ENCODE measurements at regions not wholly inside any gene's neighbourhood (a gene's known extent, or its start where the extent isn't known, plus 50 kb on each side); places are given as distances from the start of the nearest gene placed in this dataset.

- Mint-ChIP-seq H3K27me3 (no peaks in the 10 kb centered on the region), H3K9me3 (no peaks in the 10 kb centered on the region), H3K4me1 (ENCODE audit: unreplicated experiment) (no peaks in the 10 kb centered on the region), H3K36me3 (no peaks in the 10 kb centered on the region), H3K4me3 (no peak overlapping the region), H3K27ac (no peak overlapping the region)
- TF ChIP-seq CTCF (conservative IDR thresholded peaks at IDR 0.05), result no peak
- DNase-seq (ENCODE audit: extremely low spot score, unreplicated experiment), result no peak
Observed at GRCh38 chr6:98433325-98434056, 400.9 kb upstream of the POU3F2 start.

GRCh38 chr6:98443633-98444032 lies 390.7 kb upstream of the POU3F2 start:
- Mint-ChIP-seq H3K9me3 (no peaks in the 10 kb centered on the region), H3K27me3 (no peaks in the 10 kb centered on the region), H3K4me3 (no peak overlapping the region), H3K27ac (no peak overlapping the region), H3K36me3 (no peaks in the 10 kb centered on the region), H3K4me1 (ENCODE audit: unreplicated experiment) (no peaks in the 10 kb centered on the region)
- no peak for TF ChIP-seq CTCF (conservative IDR thresholded peaks at IDR 0.05)
- DNase-seq (ENCODE audit: extremely low spot score, unreplicated experiment), result no peak

- no peak overlapping the region for H3K4me3 Mint-ChIP-seq
- H3K36me3 Mint-ChIP-seq, result no peaks in the 10 kb centered on the region
- no peaks in the 10 kb centered on the region for H3K9me3 Mint-ChIP-seq
- DNase-seq (ENCODE audit: extremely low spot score, unreplicated experiment), result no peak
- H3K4me1 Mint-ChIP-seq (ENCODE audit: unreplicated experiment), result no peaks in the 10 kb centered on the region
- no peaks in the 10 kb centered on the region for H3K27me3 Mint-ChIP-seq
- H3K27ac Mint-ChIP-seq, result no peak overlapping the region
- TF ChIP-seq CTCF (conservative IDR thresholded peaks at IDR 0.05), result no peak
Observed at GRCh38 chr6:98452685-98453084, 381.7 kb upstream of the POU3F2 start.

- no peak for TF ChIP-seq CTCF (conservative IDR thresholded peaks at IDR 0.05)
- Mint-ChIP-seq H3K36me3 (no peaks in the 10 kb centered on the region), H3K27ac (no peak overlapping the region), H3K4me3 (no peak overlapping the region), H3K4me1 (ENCODE audit: unreplicated experiment) (no peaks in the 10 kb centered on the region), H3K9me3 (no peaks in the 10 kb centered on the region), H3K27me3 (no peaks in the 10 kb centered on the region)
- no peak for DNase-seq (ENCODE audit: extremely low spot score, unreplicated experiment)
Observed at GRCh38 chr6:98454809-98455322, 379.5 kb upstream of the POU3F2 start.

DNA sequence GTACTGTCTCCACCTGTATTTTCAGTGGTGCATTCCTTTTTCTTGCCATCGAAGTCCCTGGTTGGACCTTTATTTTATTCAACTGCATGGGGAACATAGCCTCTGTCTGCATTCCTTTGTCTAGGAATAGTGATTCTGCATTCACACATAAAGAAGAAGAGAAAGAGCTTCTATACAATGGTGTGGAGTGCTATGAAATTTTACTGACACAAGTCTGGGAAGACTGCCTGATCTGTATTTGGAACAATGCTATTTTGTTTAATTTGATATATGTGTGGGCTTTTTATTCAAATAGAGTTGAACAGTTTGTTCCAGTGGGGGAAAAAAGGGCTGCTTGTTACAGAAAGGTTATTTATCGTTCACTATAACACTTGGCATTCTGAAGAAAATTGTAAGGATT lies 375.7 kb upstream of the POU3F2 start:
- Mint-ChIP-seq H3K36me3 (no peaks in the 10 kb centered on the region), H3K4me3 (no peak overlapping the region)

More for the DNA sequence above, 375.7 kb upstream of the POU3F2 start:
- Mint-ChIP-seq H3K4me1 (ENCODE audit: unreplicated experiment) (peaks cover 4% of the 10 kb centered on the region), H3K27ac (no peak overlapping the region), H3K27me3 (peaks cover 3% of the 10 kb centered on the region), H3K9me3 (no peaks in the 10 kb centered on the region)
- no peak for TF ChIP-seq CTCF (conservative IDR thresholded peaks at IDR 0.05)
- no peak for DNase-seq (ENCODE audit: extremely low spot score, unreplicated experiment)

Data from type B pancreatic cell (in vitro differentiated cells).